ENCODE measurements at regions not wholly inside any gene's neighbourhood (a gene's known extent, or its start where the extent isn't known, plus 50 kb on each side); places are given as distances from the start of the nearest gene placed in this dataset.

- FAIRE-seq (no peak), DNase-seq (ENCODE audit: low spot score in 2 of 2) (no peak)
Measured at GRCh38 chr12:92221656-92222315, 76.1 kb upstream of the BTG1 start.

- no peak for FAIRE-seq
- DNase-seq (ENCODE audit: low spot score in 2 of 2) = no peak
Measured at GRCh38 chr12:92218394-92219077, 72.9 kb upstream of the BTG1 start.

- no peak for FAIRE-seq
- DNase-seq (ENCODE audit: low spot score in 2 of 2) = no peak
Measured at GRCh38 chr12:92216092-92216491, 70.4 kb upstream of the BTG1 start.

- DNase-seq (ENCODE audit: low spot score in 2 of 2) (no peak), FAIRE-seq (no peak)
Measured at GRCh38 chr12:92215358-92215757, 69.7 kb upstream of the BTG1 start.

GRCh38 chr12:92213166-92213565, 67.5 kb upstream of the BTG1 start:
- DNase-seq (ENCODE audit: low spot score in 2 of 2) (no peak), FAIRE-seq (no peak)

GRCh38 chr12:92210071-92210470, 64.4 kb upstream of the BTG1 start:
- DNase-seq (ENCODE audit: low spot score in 2 of 2) (no peak), FAIRE-seq (no peak)

- FAIRE-seq = no peak
- peak in 1 of 2 donors; percentile 22 for DNase-seq (ENCODE audit: low spot score in 2 of 2)
Measured at GRCh38 chr12:92208613-92209121, 63.0 kb upstream of the BTG1 start.

- FAIRE-seq = no peak
Measured at GRCh38 chr12:92206596-92206995, 61.0 kb upstream of the BTG1 start.

GRCh38 chr12:92206011-92206410, 60.4 kb upstream of the BTG1 start:
- DNase-seq (ENCODE audit: low spot score in 2 of 2) (no peak), FAIRE-seq (no peak)

More at GRCh38 chr12:92206596-92206995, 61.0 kb upstream of the BTG1 start:
- DNase-seq (ENCODE audit: low spot score in 2 of 2) = no peak

GRCh38 chr12:92199819-92200576, 54.4 kb upstream of the BTG1 start:
- no peak for DNase-seq (ENCODE audit: low spot score in 2 of 2)

GRCh38 chr12:92197815-92198214, 52.2 kb upstream of the BTG1 start:
- no peak for DNase-seq (ENCODE audit: low spot score in 2 of 2)
- FAIRE-seq = no peak

More at GRCh38 chr12:92199819-92200576, 54.4 kb upstream of the BTG1 start:
- no peak for FAIRE-seq

GRCh38 chr12:92196368-92196767, 50.7 kb upstream of the BTG1 start:
- DNase-seq (ENCODE audit: low spot score in 2 of 2) (no peak), FAIRE-seq (no peak)
